ENCODE measurements at regions not wholly inside any gene's neighbourhood (a gene's known extent, or its start where the extent isn't known, plus 50 kb on each side); places are given as distances from the start of the nearest gene placed in this dataset.

DNA sequence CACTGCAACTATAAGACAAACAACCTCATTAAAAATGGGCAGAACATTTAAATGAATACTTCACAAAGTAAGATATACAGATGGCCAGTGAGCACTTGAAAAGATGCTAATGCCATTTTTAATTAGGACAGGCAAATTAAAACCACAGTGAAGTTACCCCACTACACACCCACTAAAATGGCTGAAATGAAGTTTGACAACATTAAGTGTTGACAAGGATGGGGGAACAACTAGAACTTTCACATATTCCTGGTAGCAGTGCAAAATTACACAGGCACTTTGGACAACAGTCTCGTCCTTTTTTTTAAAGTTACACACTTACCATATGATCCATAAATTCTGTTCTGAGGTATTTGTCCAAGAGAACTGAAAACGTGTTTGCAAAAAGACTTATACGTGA, 278.9 kb upstream of the DIO3 start:
- TF ChIP-seq, protein P1, sequence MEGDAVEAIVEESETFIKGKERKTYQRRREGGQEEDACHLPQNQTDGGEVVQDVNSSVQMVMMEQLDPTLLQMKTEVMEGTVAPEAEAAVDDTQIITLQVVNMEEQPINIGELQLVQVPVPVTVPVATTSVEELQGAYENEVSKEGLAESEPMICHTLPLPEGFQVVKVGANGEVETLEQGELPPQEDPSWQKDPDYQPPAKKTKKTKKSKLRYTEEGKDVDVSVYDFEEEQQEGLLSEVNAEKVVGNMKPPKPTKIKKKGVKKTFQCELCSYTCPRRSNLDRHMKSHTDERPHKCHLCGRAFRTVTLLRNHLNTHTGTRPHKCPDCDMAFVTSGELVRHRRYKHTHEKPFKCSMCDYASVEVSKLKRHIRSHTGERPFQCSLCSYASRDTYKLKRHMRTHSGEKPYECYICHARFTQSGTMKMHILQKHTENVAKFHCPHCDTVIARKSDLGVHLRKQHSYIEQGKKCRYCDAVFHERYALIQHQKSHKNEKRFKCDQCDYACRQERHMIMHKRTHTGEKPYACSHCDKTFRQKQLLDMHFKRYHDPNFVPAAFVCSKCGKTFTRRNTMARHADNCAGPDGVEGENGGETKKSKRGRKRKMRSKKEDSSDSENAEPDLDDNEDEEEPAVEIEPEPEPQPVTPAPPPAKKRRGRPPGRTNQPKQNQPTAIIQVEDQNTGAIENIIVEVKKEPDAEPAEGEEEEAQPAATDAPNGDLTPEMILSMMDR (conservative IDR thresholded peaks at IDR 0.05; ENCODE audit: low read length) = no peak
- TF ChIP-seq EZH2phosphoT487 (IDR thresholded peaks at IDR 0.05; ENCODE audit: borderline replicate concordance, low read depth, low read length) = no peak

All from OCI-LY7 (cell line).